ENCODE measurements at regions not wholly inside any gene's neighbourhood (a gene's known extent, or its start where the extent isn't known, plus 50 kb on each side); places are given as distances from the start of the nearest gene placed in this dataset.

GRCh38 chr5:88489364-88489763, 220.7 kb upstream of the TMEM161B start:
- TF ChIP-seq SNAI2 (CRISPR knock-in tag; IDR thresholded peaks at IDR 0.05) (no peak), GLIS3 (CRISPR knock-in tag; IDR thresholded peaks at IDR 0.05) (no peak), RARB (CRISPR knock-in tag; IDR thresholded peaks at IDR 0.05) (no peak), ZFP30 (CRISPR knock-in tag; IDR thresholded peaks at IDR 0.05) (no peak), CSRNP3 (CRISPR knock-in tag; IDR thresholded peaks at IDR 0.05) (no peak), PATZ1 (CRISPR knock-in tag; IDR thresholded peaks at IDR 0.05; ENCODE audit: borderline replicate concordance) (no peak), ESRRG (CRISPR knock-in tag; IDR thresholded peaks at IDR 0.05) (no peak), ZNF70 (CRISPR knock-in tag; IDR thresholded peaks at IDR 0.05) (no peak)
- TF ChIP-seq, protein P1, sequence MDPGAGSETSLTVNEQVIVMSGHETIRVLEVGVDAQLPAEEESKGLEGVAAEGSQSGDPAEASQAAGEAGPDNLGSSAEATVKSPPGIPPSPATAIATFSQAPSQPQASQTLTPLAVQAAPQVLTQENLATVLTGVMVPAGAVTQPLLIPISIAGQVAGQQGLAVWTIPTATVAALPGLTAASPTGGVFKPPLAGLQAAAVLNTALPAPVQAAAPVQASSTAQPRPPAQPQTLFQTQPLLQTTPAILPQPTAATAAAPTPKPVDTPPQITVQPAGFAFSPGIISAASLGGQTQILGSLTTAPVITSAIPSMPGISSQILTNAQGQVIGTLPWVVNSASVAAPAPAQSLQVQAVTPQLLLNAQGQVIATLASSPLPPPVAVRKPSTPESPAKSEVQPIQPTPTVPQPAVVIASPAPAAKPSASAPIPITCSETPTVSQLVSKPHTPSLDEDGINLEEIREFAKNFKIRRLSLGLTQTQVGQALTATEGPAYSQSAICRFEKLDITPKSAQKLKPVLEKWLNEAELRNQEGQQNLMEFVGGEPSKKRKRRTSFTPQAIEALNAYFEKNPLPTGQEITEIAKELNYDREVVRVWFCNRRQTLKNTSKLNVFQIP (CRISPR knock-in tag; IDR thresholded peaks at IDR 0.05; ENCODE audit: borderline replicate concordance, low read depth): no peak
- TF ChIP-seq, protein P2, sequence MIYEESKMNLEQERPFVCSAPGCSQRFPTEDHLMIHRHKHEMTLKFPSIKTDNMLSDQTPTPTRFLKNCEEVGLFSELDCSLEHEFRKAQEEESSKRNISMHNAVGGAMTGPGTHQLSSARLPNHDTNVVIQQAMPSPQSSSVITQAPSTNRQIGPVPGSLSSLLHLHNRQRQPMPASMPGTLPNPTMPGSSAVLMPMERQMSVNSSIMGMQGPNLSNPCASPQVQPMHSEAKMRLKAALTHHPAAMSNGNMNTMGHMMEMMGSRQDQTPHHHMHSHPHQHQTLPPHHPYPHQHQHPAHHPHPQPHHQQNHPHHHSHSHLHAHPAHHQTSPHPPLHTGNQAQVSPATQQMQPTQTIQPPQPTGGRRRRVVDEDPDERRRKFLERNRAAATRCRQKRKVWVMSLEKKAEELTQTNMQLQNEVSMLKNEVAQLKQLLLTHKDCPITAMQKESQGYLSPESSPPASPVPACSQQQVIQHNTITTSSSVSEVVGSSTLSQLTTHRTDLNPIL (CRISPR knock-in tag; IDR thresholded peaks at IDR 0.05; ENCODE audit: low read depth): no peak
